HL-60 (cell line): ENCODE measurements at regions not wholly inside any gene's neighbourhood (a gene's known extent, or its start where the extent isn't known, plus 50 kb on each side); places are given as distances from the start of the nearest gene placed in this dataset.

ENCODE experiments used
- DNase-seq, 2 experiments: peaks; one replicate each; pipeline ENCODE4 v3.0.0-alpha.2; 2010 to 2020; ENCODE audit warnings: low read depth in 1 of 2, low spot score in 1 of 2
- H3K27ac ChIP-seq: fragments of 250-450 bp; sonication (Bioruptor Pico); replicated peaks from 2 replicates; pipeline ENCODE4 v1.5.1; 2020; ENCODE audit warnings: mild to moderate bottlenecking, moderate library complexity
- H3K27me3 ChIP-seq: fragments of 250-450 bp; sonication (Bioruptor Pico); 2 replicates; pipeline ENCODE4 v1.5.1; 2021; ENCODE audit warnings: mild to moderate bottlenecking, moderate library complexity; ENCODE audit not compliant: insufficient read depth, poor library complexity, severe bottlenecking
- H3K4me3 ChIP-seq: replicated peaks from 2 replicates; pipeline ENCODE4 v1.5.1; 2011; ENCODE audit warnings: mild to moderate bottlenecking, control low read depth, low read length; ENCODE audit not compliant: insufficient read depth
- CTCF ChIP-seq: IDR thresholded peaks from one replicate; pipeline ENCODE4 v1.5.1; 2011; ENCODE audit warnings: low read length, control low read depth, inconsistent platforms; ENCODE audit not compliant: insufficient read depth
- GABPA ChIP-seq: IDR thresholded peaks from 2 replicates; pipeline ENCODE4 v1.6.1; 2012; ENCODE audit warnings: low read depth
- POLR2AphosphoS5 ChIP-seq: IDR thresholded peaks from 2 replicates; pipeline ENCODE4 v1.6.1; 2012; ENCODE audit warnings: low read depth
- REST ChIP-seq: IDR thresholded peaks from 2 replicates; pipeline ENCODE4 v1.6.1; 2012; ENCODE audit warnings: low read depth; ENCODE audit not compliant: insufficient replicate concordance
- SPI1 ChIP-seq: IDR thresholded peaks from 2 replicates; pipeline ENCODE4 v1.6.1; 2012; ENCODE audit warnings: low read depth, mild to moderate bottlenecking, borderline replicate concordance

- no peak overlapping the region for H3K4me3 ChIP-seq
- DNase-seq, result no peak
- H3K27me3 ChIP-seq, result no peaks in the 10 kb centered on the region
- H3K27ac ChIP-seq, result no peak overlapping the region
- TF ChIP-seq REST (no peak), CTCF (no peak), GABPA (no peak), SPI1 (no peak), POLR2AphosphoS5 (no peak)
Measured at GRCh38 chr5:2133080-2133479, 250.4 kb upstream of the IRX4 start.

- no peak for TF ChIP-seq SPI1
- TF ChIP-seq GABPA, result no peak
- no peak for TF ChIP-seq POLR2AphosphoS5
- TF ChIP-seq CTCF, result no peak
- TF ChIP-seq REST, result no peak
- no peak for DNase-seq
Measured at GRCh38 chr5:2132497-2132847, 249.7 kb upstream of the IRX4 start.

GRCh38 chr5:2131826-2132496 is 249.2 kb upstream of the IRX4 start:
- TF ChIP-seq POLR2AphosphoS5, result no peak
- no peak for TF ChIP-seq CTCF
- Histone ChIP-seq H3K27ac (no peak overlapping the region), H3K27me3 (no peaks in the 10 kb centered on the region), H3K4me3 (no peak overlapping the region)
- DNase-seq, result no peak

More at GRCh38 chr5:2132497-2132847, 249.7 kb upstream of the IRX4 start:
- Histone ChIP-seq H3K27ac (no peak overlapping the region), H3K27me3 (no peaks in the 10 kb centered on the region), H3K4me3 (no peak overlapping the region)

- Histone ChIP-seq H3K4me3 (no peak overlapping the region), H3K27me3 (no peaks in the 10 kb centered on the region), H3K27ac (no peak overlapping the region)
- DNase-seq, result no peak
- TF ChIP-seq POLR2AphosphoS5 (no peak), GABPA (no peak), SPI1 (no peak), REST (no peak), CTCF (no peak)
Measured at GRCh38 chr5:2131196-2131595, 248.5 kb upstream of the IRX4 start.
